GM23338 (cell line): ENCODE measurements at regions not wholly inside any gene's neighbourhood (a gene's known extent, or its start where the extent isn't known, plus 50 kb on each side); places are given as distances from the start of the nearest gene placed in this dataset.

Source experiments
- ATAC-seq: fragments of 200-7000 bp; cut with Tn5 transposase; 3 replicates; pipeline ENCODE4 v1.9.1; 2020
- DNase-seq: peaks from one replicate; pipeline ENCODE4 v3.0.0-alpha.2; 2015; ENCODE audit warnings: low spot score
- H2AFZ ChIP-seq: fragments of 200-600 bp; sonication (generic); 2 replicates; pipeline ENCODE4 v1.8.0; 2016; ENCODE audit warnings: antibody characterized with exemption, mild to moderate bottlenecking, moderate library complexity
- H3F3A ChIP-seq: fragments of 200-600 bp; sonication (generic); replicated peaks from 2 replicates; pipeline ENCODE4 v1.8.0; 2017; ENCODE audit warnings: antibody characterized with exemption, mixed run types, low read depth
- H3K27ac ChIP-seq: fragments of 200-600 bp; sonication (generic); 2 replicates; pipeline ENCODE4 v1.6.1; 2016; ENCODE audit warnings: low read depth
- H3K27me3 ChIP-seq: fragments of 200-600 bp; sonication (generic); 2 replicates; pipeline ENCODE4 v1.8.0; 2016; ENCODE audit warnings: mild to moderate bottlenecking, mixed run types, moderate library complexity; ENCODE audit not compliant: insufficient read depth
- H3K36me3 ChIP-seq: fragments of 200-600 bp; sonication (generic); 2 replicates; pipeline ENCODE4 v1.8.0; 2016; ENCODE audit warnings: mild to moderate bottlenecking; ENCODE audit not compliant: insufficient read depth
- H3K4me1 ChIP-seq: fragments of 200-600 bp; sonication (generic); 2 replicates; pipeline ENCODE4 v1.8.0; 2016; ENCODE audit warnings: mild to moderate bottlenecking, moderate library complexity; ENCODE audit not compliant: insufficient read depth
- H3K4me2 ChIP-seq: fragments of 200-600 bp; sonication (generic); 2 replicates; pipeline ENCODE4 v1.7.1; 2017; ENCODE audit warnings: mixed run types
- H3K4me3 ChIP-seq: fragments of 200-600 bp; sonication (generic); 2 replicates; pipeline ENCODE4 v1.6.1; 2016; ENCODE audit warnings: mixed run types
- H3K79me2 ChIP-seq: fragments of 200-600 bp; sonication (generic); replicated peaks from 2 replicates; pipeline ENCODE4 v1.8.0; 2017; ENCODE audit warnings: mild to moderate bottlenecking; ENCODE audit not compliant: insufficient read depth
- H3K9me2 ChIP-seq: fragments of 200-600 bp; sonication (generic); 2 replicates; pipeline ENCODE4 v1.8.0; 2017; ENCODE audit not compliant: insufficient read depth
- H4K20me1 ChIP-seq: fragments of 200-600 bp; sonication (generic); replicated peaks from 2 replicates; pipeline ENCODE4 v1.8.0; 2017; ENCODE audit warnings: mild to moderate bottlenecking; ENCODE audit not compliant: insufficient read depth
- H3K27ac Mint-ChIP-seq: 2 replicates; pipeline ENCODE4 v1.8.0; 2020; ENCODE audit warnings: inconsistent platforms, mild to moderate bottlenecking, moderate library complexity, mixed read lengths
- H3K27me3 Mint-ChIP-seq: 3 replicates; pipeline ENCODE4 v1.8.0; 2022; ENCODE audit warnings: low read depth, mild to moderate bottlenecking, moderate library complexity, mixed read lengths, inconsistent platforms; ENCODE audit not compliant: insufficient read depth, poor library complexity
- H3K36me3 Mint-ChIP-seq: 3 replicates; pipeline ENCODE4 v1.8.0; 2021; ENCODE audit warnings: low read depth, mild to moderate bottlenecking, inconsistent platforms, moderate library complexity, mixed read lengths
- H3K4me1 Mint-ChIP-seq: 3 replicates; pipeline ENCODE4 v1.8.0; 2020; ENCODE audit warnings: mild to moderate bottlenecking, inconsistent platforms, mixed read lengths
- H3K4me3 Mint-ChIP-seq: 3 replicates; pipeline ENCODE4 v1.8.0; 2021; ENCODE audit warnings: moderate library complexity, mild to moderate bottlenecking, inconsistent platforms, mixed read lengths
- H3K9me3 Mint-ChIP-seq: 3 replicates; pipeline ENCODE4 v1.8.0; 2020; ENCODE audit warnings: moderate library complexity, mild to moderate bottlenecking, inconsistent platforms, mixed read lengths
- CREB1 ChIP-seq: fragments of 250-450 bp; sonication (Bioruptor Pico); IDR thresholded peaks from 2 replicates; pipeline ENCODE4 v1.5.0; 2020; ENCODE audit warnings: low read depth, mild to moderate bottlenecking, moderate library complexity
- CTCF ChIP-seq, 2 experiments: fragments of 200-600 bp in 1 of 2; sonication (generic) in 1 of 2; conservative IDR thresholded peaks; 2 replicates each; pipeline versions ENCODE4 v1.5.1 to v1.6.1; 2016 to 2017; ENCODE audit warnings: antibody characterized with exemption in 2 of 2, low read depth in 2 of 2, mild to moderate bottlenecking in 2 of 2, moderate library complexity in 1 of 2
- EZH2 ChIP-seq: fragments of 200-600 bp; sonication (generic); IDR thresholded peaks from one replicate; pipeline ENCODE4 v1.8.0; 2017; ENCODE audit warnings: antibody characterized with exemption, mild to moderate bottlenecking, low read depth; ENCODE audit not compliant: unreplicated experiment
- EZH2phosphoT487 ChIP-seq: fragments of 200-600 bp; sonication (generic); IDR thresholded peaks from one replicate; pipeline ENCODE4 v1.8.1; 2018; ENCODE audit warnings: antibody characterized with exemption; ENCODE audit not compliant: unreplicated experiment
- JUNB ChIP-seq: IDR thresholded peaks from one replicate; pipeline ENCODE4 v1.6.1; 2016; ENCODE audit warnings: antibody characterized with exemption; ENCODE audit not compliant: unreplicated experiment
- NANOG ChIP-seq: IDR thresholded peaks from 2 replicates; pipeline ENCODE4 v1.6.1; 2016; ENCODE audit warnings: antibody characterized with exemption, borderline replicate concordance
- POLR2AphosphoS5 ChIP-seq: IDR thresholded peaks from 2 replicates; pipeline ENCODE4 v1.6.1; 2016; ENCODE audit warnings: antibody characterized with exemption, low read depth
- STAT1 ChIP-seq: IDR thresholded peaks from one replicate; pipeline ENCODE4 v1.6.1; 2016; ENCODE audit warnings: antibody characterized with exemption; ENCODE audit not compliant: unreplicated experiment
- ZNF114 ChIP-seq: fragments of 250-450 bp; sonication (Bioruptor Pico); IDR thresholded peaks from 2 replicates; pipeline ENCODE4 v1.5.0; 2020; ENCODE audit warnings: mild to moderate bottlenecking, moderate library complexity
- ZNF331 ChIP-seq: fragments of 250-450 bp; sonication (Bioruptor Pico); IDR thresholded peaks from 2 replicates; pipeline ENCODE4 v1.5.0; 2020; ENCODE audit warnings: low read depth, mild to moderate bottlenecking, moderate library complexity

GRCh38 chr6:41455410-41455809 is 90.8 kb upstream of the FOXP4 start:
- Histone ChIP-seq H3K27ac (no peak overlapping the region), H3K4me2 (peak overlapping the region; percentile 9; the same call in 1 of the 2 replicates), H2AFZ (no peak overlapping the region), H3K9me2 (no peaks in the 10 kb centered on the region), H3F3A (no peaks in the 10 kb centered on the region), H3K79me2 (no peaks in the 10 kb centered on the region), H3K4me1 (peaks cover 11% of the 10 kb centered on the region), H3K36me3 (no peaks in the 10 kb centered on the region), H4K20me1 (no peaks in the 10 kb centered on the region), H3K4me3 (no peak overlapping the region), H3K27me3 (peaks cover 19% of the 10 kb centered on the region)
- no peaks in the 10 kb centered on the region; the same call in 2 of the 3 replicates for H3K9me3 Mint-ChIP-seq
- peaks cover 20% of the 10 kb centered on the region for H3K27me3 Mint-ChIP-seq
- ATAC-seq (no peak), DNase-seq (no peak)
- H3K4me1 Mint-ChIP-seq: peaks cover 44% of the 10 kb centered on the region
- H3K36me3 Mint-ChIP-seq: no peaks in the 10 kb centered on the region
- no peak overlapping the region for H3K4me3 Mint-ChIP-seq
- TF ChIP-seq EZH2phosphoT487: no peak
- H3K27ac Mint-ChIP-seq: no peak overlapping the region

GRCh38 chr6:41455818-41456217 is 90.4 kb upstream of the FOXP4 start:
- Histone ChIP-seq H3K4me2 (peak overlapping the region; percentile 9), H3K9me2 (no peaks in the 10 kb centered on the region), H2AFZ (no peak overlapping the region; the same call in 1 of the 2 replicates), H3K27me3 (peaks cover 23% of the 10 kb centered on the region), H4K20me1 (no peaks in the 10 kb centered on the region), H3K27ac (no peak overlapping the region), H3K4me1 (peaks cover 11% of the 10 kb centered on the region), H3F3A (no peaks in the 10 kb centered on the region), H3K79me2 (no peaks in the 10 kb centered on the region), H3K36me3 (no peaks in the 10 kb centered on the region), H3K4me3 (no peak overlapping the region)
- H3K27me3 Mint-ChIP-seq: peaks cover 20% of the 10 kb centered on the region
- H3K4me1 Mint-ChIP-seq: peaks cover 40% of the 10 kb centered on the region
- no peak overlapping the region for H3K4me3 Mint-ChIP-seq
- TF ChIP-seq POLR2AphosphoS5: no peak
- no peak for TF ChIP-seq CTCF (conservative IDR thresholded peaks at IDR 0.05; ENCODE audit: low read depth in 2 of 2)
- TF ChIP-seq JUNB: no peak
- no peak for TF ChIP-seq CREB1
- no peak for TF ChIP-seq ZNF331
- ATAC-seq (peak; percentile 17), DNase-seq (no peak)
- no peaks in the 10 kb centered on the region; the same call in 2 of the 3 replicates for H3K9me3 Mint-ChIP-seq
- H3K36me3 Mint-ChIP-seq: no peaks in the 10 kb centered on the region
- peak overlapping the region; percentile 6; the same call in 1 of the 2 replicates for H3K27ac Mint-ChIP-seq

- H3K4me3 ChIP-seq: no peak overlapping the region
- peaks cover 12% of the 10 kb centered on the region for H3K4me1 ChIP-seq
- Mint-ChIP-seq H3K9me3 (no peaks in the 10 kb centered on the region; the same call in 2 of the 3 replicates), H3K4me3 (no peak overlapping the region), H3K4me1 (peaks cover 30% of the 10 kb centered on the region), H3K36me3 (no peaks in the 10 kb centered on the region), H3K27me3 (peaks cover 18% of the 10 kb centered on the region), H3K27ac (no peak overlapping the region)
- DNase-seq (no peak), ATAC-seq (no peak)
- no peaks in the 10 kb centered on the region for H3K36me3 ChIP-seq
- H3K9me2 ChIP-seq: no peaks in the 10 kb centered on the region
- no peaks in the 10 kb centered on the region for H3F3A ChIP-seq
- no peak overlapping the region for H3K27ac ChIP-seq
- no peak overlapping the region for H3K4me2 ChIP-seq
- H4K20me1 ChIP-seq: no peaks in the 10 kb centered on the region
- H3K27me3 ChIP-seq: peaks cover 37% of the 10 kb centered on the region
- H3K79me2 ChIP-seq: no peaks in the 10 kb centered on the region
- H2AFZ ChIP-seq: no peak overlapping the region
- TF ChIP-seq ZNF331 (no peak), ZNF114 (CRISPR knock-in tag) (no peak), JUNB (no peak), NANOG (no peak), EZH2 (no peak), EZH2phosphoT487 (no peak), STAT1 (no peak), CTCF (conservative IDR thresholded peaks at IDR 0.05; ENCODE audit: low read depth in 2 of 2) (no peak), POLR2AphosphoS5 (no peak), CREB1 (no peak)
Measured at GRCh38 chr6:41457303-41457670, 88.9 kb upstream of the FOXP4 start.
